Adrenal gland (tissue), 5 donors: ENCODE measurements at regions not wholly inside any gene's neighbourhood (a gene's known extent, or its start where the extent isn't known, plus 50 kb on each side); places are given as distances from the start of the nearest gene placed in this dataset.

Experiments used
- CTCF ChIP-seq, 6 experiments: fragments of 450-650 bp in 4 of 6; fragments of 200-600 bp in 2 of 6; sonication (generic) in 1 of 6; IDR thresholded peaks; 1 replicate in 5 of 6; 2 replicates in 1 of 6; pipeline versions ENCODE4 v1.5.1 to v1.8.0; 2016 to 2021; ENCODE audit warnings: antibody characterized with exemption in 6 of 6, mild to moderate bottlenecking in 2 of 6, moderate library complexity in 1 of 6
- POLR2A ChIP-seq, 2 donors: fragments of 450-650 bp; IDR thresholded peaks; one replicate each; pipeline ENCODE4 v1.6.1; 2017; ENCODE audit warnings: antibody characterized with exemption in 2 of 2, mild to moderate bottlenecking in 2 of 2, moderate library complexity in 1 of 2
- donor health status: DM: no; HTN: no; CAD: no.

DNA sequence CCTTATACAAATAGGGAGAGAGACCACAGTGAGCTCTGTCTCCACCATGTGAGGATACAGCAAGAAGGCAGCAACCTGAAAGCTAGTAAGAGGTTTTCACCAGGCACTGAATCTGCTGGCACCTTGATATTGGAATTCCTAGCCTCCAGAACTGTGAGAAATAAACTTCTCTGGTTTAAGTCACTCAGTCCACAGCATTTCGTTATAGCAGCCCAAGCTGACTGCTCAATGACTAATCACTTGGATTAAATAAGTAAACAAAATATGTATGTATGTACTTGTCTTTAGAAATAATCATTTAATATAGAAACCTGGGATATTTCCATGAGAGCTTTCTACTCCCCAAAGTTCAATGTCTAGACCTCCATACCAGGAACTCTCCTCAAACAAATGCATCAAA is 162.0 kb downstream of the IMPG2 start:
- no peak for TF ChIP-seq CTCF (IDR thresholded peaks at IDR 0.05)
- no peak for TF ChIP-seq POLR2A (IDR thresholded peaks at IDR 0.05)
